ENCODE measurements at regions not wholly inside any gene's neighbourhood (a gene's known extent, or its start where the extent isn't known, plus 50 kb on each side); places are given as distances from the start of the nearest gene placed in this dataset.
A peak's percentile ranks its signal among the peaks of the same experiment; 100 is the strongest.

DNA sequence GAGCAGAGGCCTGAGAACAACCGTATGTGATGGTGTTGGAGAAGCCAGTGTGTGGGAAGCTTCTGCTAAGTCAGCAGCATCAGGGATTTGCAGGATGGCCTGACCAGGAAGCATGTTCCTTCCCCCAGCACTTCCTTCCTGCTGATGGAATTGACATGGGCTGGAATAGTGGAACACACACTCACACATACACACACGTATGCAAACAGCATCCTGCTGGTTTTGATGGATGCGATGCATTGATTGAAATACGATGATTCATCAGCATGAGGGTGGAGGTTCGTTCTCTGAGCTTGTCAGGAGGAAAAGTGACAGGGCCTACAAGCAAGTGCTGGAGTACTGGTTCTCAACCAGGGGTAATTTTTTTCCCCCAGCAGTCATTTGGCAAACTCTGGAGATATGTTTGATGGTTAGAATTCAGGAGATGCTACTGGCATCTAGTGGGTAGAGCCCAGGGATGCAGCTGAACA, 229.1 kb downstream of the NFATC2 start:
- FAIRE-seq (no peak), DNase-seq (ENCODE audit: insufficient read length, low spot score) (no peak)
- no peak for TF ChIP-seq POLR2A (IDR thresholded peaks at IDR 0.05; ENCODE audit: low read depth, low read length)

GRCh38 chr20:51312480-51312783, 230.1 kb downstream of the NFATC2 start:
- FAIRE-seq (no peak), DNase-seq (ENCODE audit: insufficient read length, low spot score) (no peak)
- TF ChIP-seq POLR2A (IDR thresholded peaks at IDR 0.05; ENCODE audit: low read depth, low read length), result no peak

DNA sequence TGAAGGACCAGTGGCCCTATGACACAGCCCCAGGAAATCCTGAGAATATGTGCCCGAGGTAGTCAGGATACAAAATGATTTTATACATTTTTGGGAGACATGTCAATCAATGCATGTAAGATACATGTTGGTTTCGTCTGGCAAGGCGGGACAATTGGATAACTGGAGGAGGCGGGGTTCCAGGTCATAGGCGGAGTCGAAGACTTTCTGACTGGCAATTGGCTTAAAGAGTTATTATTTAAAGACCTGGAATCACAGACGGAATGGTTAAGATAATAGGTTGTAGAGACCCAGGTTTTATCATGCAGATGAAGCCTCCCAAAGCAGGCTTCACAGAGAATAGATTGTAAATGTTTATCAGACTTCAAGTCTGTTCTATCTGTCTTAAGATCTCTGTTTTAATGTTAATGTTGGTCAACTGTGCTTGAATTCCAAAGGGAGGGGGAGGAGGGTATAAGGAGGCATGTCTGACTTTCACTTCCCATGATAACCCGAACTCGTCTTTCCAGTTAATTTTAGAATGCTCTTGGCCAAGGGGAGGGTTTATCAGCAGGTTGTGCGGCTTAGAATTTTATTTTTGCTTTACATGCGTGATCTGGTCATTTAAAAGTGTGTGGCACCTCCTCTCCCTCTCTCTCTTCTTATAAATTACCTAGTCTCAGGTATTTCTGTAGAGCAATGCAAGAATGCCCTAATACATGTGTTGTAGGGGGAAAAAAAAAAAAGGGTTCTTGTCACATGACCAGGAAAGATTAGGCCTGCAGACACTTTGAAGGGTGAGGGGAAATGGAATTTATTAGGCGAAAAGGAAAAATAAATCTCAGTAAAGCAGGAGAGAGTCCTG, 230.7 kb downstream of the NFATC2 start:
- TF ChIP-seq POLR2A (IDR thresholded peaks at IDR 0.05; ENCODE audit: low read depth, low read length), result no peak
- DNase-seq (ENCODE audit: insufficient read length, low spot score), result no peak
- FAIRE-seq, result no peak

DNA sequence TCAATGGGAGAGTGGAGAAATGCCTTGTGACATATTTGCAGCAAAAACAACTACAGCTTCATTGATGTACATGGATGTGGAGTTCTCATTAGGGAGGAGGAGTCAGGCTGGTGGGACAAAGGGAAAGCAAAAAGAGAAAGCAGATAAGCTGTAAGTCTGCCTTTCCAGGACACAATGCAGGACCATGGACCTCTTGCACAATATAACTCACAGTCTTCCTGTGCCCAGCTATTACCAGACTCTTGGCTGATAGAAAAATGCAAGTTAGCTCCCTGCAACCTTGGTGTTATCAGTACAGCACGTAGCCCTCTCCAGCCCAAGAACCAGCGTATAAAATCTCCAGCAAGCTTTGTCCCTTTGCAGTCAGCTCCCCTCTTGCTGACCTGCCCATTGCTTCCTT, 232.3 kb downstream of the NFATC2 start:
- no peak for FAIRE-seq
- DNase-seq (ENCODE audit: insufficient read length, low spot score), result no peak
- TF ChIP-seq POLR2A (IDR thresholded peaks at IDR 0.05; ENCODE audit: low read depth, low read length), result no peak

DNA sequence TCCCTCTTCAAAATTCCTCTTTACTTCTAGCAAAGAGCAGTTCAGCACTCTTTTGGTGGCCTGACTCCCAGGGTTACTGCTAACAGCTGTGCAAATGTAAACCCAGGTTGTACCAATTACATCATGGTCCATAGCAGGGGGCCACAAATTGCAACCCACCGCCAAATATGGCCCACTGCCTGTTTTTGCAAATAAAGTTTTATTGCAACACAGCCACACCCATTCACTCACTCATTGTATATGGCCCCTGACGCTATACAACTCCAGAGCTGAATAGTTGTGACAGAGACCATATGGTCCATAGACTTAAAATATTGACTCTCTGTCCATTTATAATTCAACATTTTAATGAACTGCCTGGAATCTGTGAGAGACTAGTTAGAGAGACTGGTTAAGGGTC, 233.4 kb downstream of the NFATC2 start:
- DNase-seq (ENCODE audit: insufficient read length, low spot score), result no peak
- TF ChIP-seq POLR2A (IDR thresholded peaks at IDR 0.05; ENCODE audit: low read depth, low read length), result no peak
- no peak for FAIRE-seq

DNA sequence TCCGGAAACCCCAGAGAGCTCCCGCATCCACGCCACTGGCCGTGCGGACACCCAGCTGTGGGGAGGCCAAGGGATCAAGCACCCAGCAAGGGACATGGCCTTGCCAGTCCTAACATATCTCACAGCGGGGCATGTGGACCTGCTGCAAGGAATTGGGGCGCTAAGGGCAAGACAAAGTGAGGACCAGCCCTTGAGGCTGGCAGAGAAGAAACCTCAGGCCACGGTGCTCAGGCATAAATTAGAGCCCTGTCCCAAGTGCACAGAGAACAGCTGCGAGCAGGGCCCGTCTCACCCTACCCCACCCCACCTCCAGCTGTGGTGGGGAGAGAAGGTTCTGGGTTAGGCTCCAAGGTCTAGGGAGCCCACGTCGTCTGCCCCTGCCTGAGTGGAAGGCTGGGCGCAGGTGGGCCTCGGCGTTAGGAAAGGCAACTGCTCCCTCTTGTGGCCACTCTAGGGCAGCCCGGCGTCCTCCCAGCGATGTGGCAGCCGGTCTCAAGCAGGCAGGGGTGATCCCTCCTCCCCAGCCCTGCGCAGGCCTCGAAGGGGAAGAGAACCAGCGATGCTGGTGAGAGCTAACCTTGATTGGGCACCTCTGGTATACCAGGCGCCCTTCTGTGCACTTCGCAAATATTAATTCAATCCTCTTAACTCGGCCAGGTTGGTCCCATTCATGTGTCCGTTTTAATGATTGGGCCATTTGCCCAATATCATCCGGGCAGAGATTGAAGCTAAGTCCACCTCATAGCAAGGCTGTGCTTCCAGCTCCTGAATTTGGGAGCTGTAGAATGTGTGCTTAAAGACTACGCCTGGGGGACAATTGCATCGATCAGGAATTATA, 235.8 kb downstream of the NFATC2 start:
- TF ChIP-seq POLR2A (IDR thresholded peaks at IDR 0.05; ENCODE audit: low read depth, low read length), result no peak
- FAIRE-seq, result no peak
- DNase-seq (ENCODE audit: insufficient read length, low spot score), result peak; percentile 80

DNA sequence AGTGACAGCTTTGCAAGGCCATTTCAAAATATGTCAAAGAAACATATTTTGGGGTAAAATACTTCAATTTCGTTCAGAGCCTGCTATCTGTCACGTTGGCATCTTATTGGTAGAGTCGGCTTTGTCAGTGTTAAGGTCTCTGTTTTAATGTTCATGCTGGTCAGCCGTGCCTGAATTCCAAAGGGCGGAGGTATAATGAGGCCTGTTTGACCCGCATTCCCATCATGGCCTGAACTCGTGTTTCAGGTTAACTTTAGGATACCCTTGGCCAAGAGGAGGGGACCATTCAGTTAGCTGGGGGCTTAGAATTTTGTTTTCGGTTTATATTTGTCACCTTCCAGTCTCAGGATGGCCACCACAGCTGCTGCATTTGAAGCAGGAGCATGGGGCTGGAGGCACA, 236.4 kb downstream of the NFATC2 start:
- no peak for TF ChIP-seq POLR2A (IDR thresholded peaks at IDR 0.05; ENCODE audit: low read depth, low read length)
- DNase-seq (ENCODE audit: insufficient read length, low spot score) (no peak), FAIRE-seq (no peak)

- no peak for FAIRE-seq
- no peak for TF ChIP-seq POLR2A (IDR thresholded peaks at IDR 0.05; ENCODE audit: low read depth, low read length)
These were observed 237.0 kb downstream of the NFATC2 start for GRCh38 chr20:51305316-51306052.

DNA sequence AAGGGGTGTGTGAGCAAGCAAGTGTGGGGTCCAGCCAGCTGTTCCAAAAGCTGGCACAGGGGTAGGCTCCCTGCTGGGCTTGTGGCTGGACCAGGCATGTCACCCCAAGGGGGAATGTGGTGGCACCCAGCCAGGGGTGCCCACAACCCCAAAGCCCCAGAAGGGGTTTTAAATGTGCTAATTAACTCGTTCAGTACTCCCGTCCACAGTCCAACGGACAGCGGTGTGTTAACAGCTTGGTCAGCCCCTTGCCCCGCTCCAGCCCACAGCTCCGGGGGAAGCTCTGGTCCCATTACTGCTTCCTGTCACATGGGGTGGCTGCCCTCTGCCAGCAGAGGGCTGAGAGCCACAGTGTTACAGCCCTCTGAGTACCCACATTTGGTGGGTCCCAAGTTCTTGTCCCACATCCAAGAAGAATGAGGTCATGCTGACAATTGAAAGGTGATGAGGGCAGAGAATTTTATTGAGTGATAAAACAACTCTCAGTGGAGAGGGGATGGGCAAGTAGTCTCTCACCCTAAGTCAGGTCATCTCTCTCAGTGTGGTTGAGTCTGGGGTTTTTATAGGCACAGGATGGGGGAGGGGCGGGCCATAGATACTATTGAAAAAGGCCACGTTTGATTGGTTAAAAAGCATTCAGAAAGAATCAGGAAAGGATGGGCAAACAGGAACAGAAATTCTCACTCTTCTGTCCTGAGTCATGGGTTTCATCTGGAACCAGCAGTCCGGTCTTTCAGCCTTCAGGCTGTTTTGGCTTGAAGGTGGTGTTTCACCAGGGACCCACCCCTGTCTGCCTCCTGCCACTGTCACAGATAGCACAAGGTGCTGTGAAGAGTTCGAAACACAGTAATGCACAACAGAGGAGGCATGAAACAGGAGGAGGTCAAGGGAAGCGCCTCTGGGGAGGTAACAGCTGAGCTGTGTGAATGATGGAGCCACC, 238.5 kb downstream of the NFATC2 start:
- FAIRE-seq, result no peak
- no peak for TF ChIP-seq POLR2A (IDR thresholded peaks at IDR 0.05; ENCODE audit: low read depth, low read length)
- no peak for DNase-seq (ENCODE audit: insufficient read length, low spot score)

More at GRCh38 chr20:51305316-51306052, 237.0 kb downstream of the NFATC2 start:
- no peak for DNase-seq (ENCODE audit: insufficient read length, low spot score)

- DNase-seq (ENCODE audit: insufficient read length, low spot score), result no peak
- no peak for TF ChIP-seq POLR2A (IDR thresholded peaks at IDR 0.05; ENCODE audit: low read depth, low read length)
- FAIRE-seq, result no peak
These were observed 241.5 kb downstream of the NFATC2 start for GRCh38 chr20:51301026-51301425.

DNA sequence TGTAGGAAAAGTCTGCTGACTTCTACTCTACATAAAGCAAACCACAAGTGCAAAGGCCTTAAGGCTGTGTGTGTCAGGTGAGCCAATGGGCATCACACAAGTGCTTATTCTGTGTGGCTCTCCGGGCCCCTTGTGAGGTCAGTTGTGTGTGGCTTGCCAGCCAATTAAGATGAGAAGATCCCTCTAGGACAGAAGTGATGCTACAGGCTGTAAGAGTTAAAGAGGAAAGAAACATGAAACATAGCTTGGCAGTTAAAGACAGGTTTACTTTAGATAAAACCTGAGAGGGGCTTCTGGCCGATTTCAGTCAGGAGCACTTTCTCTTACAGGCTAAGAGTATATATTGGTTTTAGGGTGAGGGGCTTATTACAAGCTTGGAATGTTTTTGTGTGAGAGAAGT, 242.4 kb downstream of the NFATC2 start:
- DNase-seq (ENCODE audit: insufficient read length, low spot score) (no peak), FAIRE-seq (no peak)
- no peak for TF ChIP-seq POLR2A (IDR thresholded peaks at IDR 0.05; ENCODE audit: low read depth, low read length)

GRCh38 chr20:51299413-51299812, 243.1 kb downstream of the NFATC2 start:
- no peak for FAIRE-seq
- TF ChIP-seq POLR2A (IDR thresholded peaks at IDR 0.05; ENCODE audit: low read depth, low read length), result no peak

DNA sequence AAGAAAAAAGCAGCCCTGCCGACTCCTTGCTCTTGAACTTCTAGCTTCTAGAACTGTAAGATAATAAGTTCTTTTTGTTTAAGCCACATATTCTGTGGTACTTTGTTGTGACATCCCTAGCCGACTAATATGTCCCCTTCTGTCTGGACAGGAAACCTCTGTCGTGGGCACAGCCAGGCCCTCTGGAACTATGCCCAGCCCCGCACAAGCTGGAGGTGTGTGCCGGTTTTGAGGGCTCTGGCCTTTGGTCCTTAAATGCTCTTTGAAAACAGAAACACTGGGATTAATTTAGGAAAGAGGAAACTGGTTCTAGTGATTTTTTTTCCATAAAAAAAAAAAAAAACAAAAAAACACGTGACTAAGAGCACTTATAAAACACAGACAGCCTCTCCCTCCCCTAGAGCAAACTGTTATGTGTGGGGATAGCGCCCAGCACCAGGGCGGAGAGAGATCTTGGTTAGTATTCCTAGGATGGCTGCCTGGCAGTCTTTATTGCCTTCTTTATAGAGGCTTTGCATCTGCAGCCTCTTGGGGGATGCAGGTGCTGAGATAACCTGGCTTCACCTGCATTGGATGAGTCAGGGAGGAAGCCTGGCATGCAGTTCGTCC, 244.3 kb downstream of the NFATC2 start:
- DNase-seq (ENCODE audit: insufficient read length, low spot score) (no peak), FAIRE-seq (no peak)
- TF ChIP-seq POLR2A (IDR thresholded peaks at IDR 0.05; ENCODE audit: low read depth, low read length), result no peak

More at GRCh38 chr20:51299413-51299812, 243.1 kb downstream of the NFATC2 start:
- DNase-seq (ENCODE audit: insufficient read length, low spot score), result no peak
